ENCODE measurements at regions not wholly inside any gene's neighbourhood (a gene's known extent, or its start where the extent isn't known, plus 50 kb on each side); places are given as distances from the start of the nearest gene placed in this dataset.

GRCh38 chr21:35332841-35333426 lies 283.8 kb upstream of the RUNX1 start:
- no peaks in the 10 kb centered on the region for H3K9me3 ChIP-seq (replicated peaks; ENCODE audit: insufficient read depth, low read length)
- H3K4me1 ChIP-seq (ENCODE audit: low read length): no peaks in the 10 kb centered on the region
- no peaks in the 10 kb centered on the region for H3K9me2 ChIP-seq (replicated peaks; ENCODE audit: insufficient read depth, low read length)
- TF ChIP-seq EZH2phosphoT487 (IDR thresholded peaks at IDR 0.05; ENCODE audit: low read length) (no peak), CTCF (IDR thresholded peaks at IDR 0.05; ENCODE audit: low read length) (no peak), EZH2 (optimal IDR thresholded peaks at IDR 0.05; ENCODE audit: low read depth, low read length) (no peak)
- no peak overlapping the region for H3K4me3 ChIP-seq (ENCODE audit: low read length)
- no peak overlapping the region for H3K27ac ChIP-seq (ENCODE audit: low read length)
- no peak overlapping the region for H3K9ac ChIP-seq (ENCODE audit: low read length)
- no peaks in the 10 kb centered on the region for H3K36me3 ChIP-seq (replicated peaks; ENCODE audit: insufficient read depth, low read length)
- no peaks in the 10 kb centered on the region for H3K27me3 ChIP-seq (replicated peaks; ENCODE audit: insufficient read depth, low read length)
- no peak overlapping the region for H2AFZ ChIP-seq (ENCODE audit: low read length)
- no peaks in the 10 kb centered on the region for H3K79me2 ChIP-seq (ENCODE audit: low read length)
- no peak overlapping the region for H3K4me2 ChIP-seq (ENCODE audit: low read depth, low read length)
- DNase-seq: no peak
- no peaks in the 10 kb centered on the region for H3F3A ChIP-seq (ENCODE audit: insufficient read depth, low read length)
- H4K20me1 ChIP-seq (ENCODE audit: insufficient read depth, low read length): no peaks in the 10 kb centered on the region

DNA sequence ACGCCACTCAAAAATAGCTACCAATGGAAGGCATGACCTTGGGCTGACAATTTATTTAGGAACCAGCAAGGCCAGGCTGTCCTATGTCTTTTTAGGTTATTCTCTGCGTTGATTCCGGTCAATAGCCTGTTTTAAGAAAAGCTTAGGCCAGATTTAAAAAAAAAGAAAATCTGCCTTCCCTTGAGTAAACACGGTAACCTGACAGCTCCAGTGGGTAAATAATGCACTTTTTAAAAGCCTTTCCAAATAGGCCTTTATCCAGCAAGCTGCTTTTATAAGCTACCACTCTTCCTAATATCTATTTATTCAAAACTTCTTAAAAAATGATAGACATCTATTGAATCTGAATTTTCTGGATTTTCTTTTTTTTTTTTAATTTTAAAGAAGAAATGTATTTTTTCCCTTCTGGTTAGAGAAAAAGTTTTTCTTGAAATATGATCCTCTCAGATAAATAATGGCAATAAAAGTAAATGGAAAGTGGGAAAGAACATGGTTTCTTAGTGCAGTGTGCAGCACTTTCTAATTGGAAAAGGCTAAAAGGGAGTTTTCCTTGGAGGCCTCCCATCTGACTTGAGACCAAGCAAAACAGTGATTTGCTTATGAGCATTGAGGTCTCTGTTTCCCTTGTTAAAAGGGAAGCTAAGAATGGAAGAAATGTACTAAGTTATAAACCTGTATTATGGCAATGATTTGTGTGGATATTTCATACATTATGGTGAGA lies 281.0 kb upstream of the RUNX1 start:
- H2AFZ ChIP-seq (ENCODE audit: low read length): no peak overlapping the region
- H3K9ac ChIP-seq (ENCODE audit: low read length): no peak overlapping the region
- no peak overlapping the region for H3K4me2 ChIP-seq (ENCODE audit: low read depth, low read length)
- no peaks in the 10 kb centered on the region for H3K9me3 ChIP-seq (replicated peaks; ENCODE audit: insufficient read depth, low read length)
- TF ChIP-seq EZH2 (optimal IDR thresholded peaks at IDR 0.05; ENCODE audit: low read depth, low read length) (no peak), CTCF (IDR thresholded peaks at IDR 0.05; ENCODE audit: low read length) (no peak), EZH2phosphoT487 (IDR thresholded peaks at IDR 0.05; ENCODE audit: low read length) (no peak)
- no peak overlapping the region for H3K27ac ChIP-seq (ENCODE audit: low read length)
- no peaks in the 10 kb centered on the region for H3K36me3 ChIP-seq (replicated peaks; ENCODE audit: insufficient read depth, low read length)
- H3K4me1 ChIP-seq (ENCODE audit: low read length): no peaks in the 10 kb centered on the region
- no peaks in the 10 kb centered on the region for H3K27me3 ChIP-seq (replicated peaks; ENCODE audit: insufficient read depth, low read length)
- no peaks in the 10 kb centered on the region for H3F3A ChIP-seq (ENCODE audit: insufficient read depth, low read length)
- no peaks in the 10 kb centered on the region for H4K20me1 ChIP-seq (ENCODE audit: insufficient read depth, low read length)
- no peaks in the 10 kb centered on the region for H3K79me2 ChIP-seq (ENCODE audit: low read length)
- no peak overlapping the region for H3K4me3 ChIP-seq (ENCODE audit: low read length)
- H3K9me2 ChIP-seq (replicated peaks; ENCODE audit: insufficient read depth, low read length): no peaks in the 10 kb centered on the region
- DNase-seq: no peak

DNA sequence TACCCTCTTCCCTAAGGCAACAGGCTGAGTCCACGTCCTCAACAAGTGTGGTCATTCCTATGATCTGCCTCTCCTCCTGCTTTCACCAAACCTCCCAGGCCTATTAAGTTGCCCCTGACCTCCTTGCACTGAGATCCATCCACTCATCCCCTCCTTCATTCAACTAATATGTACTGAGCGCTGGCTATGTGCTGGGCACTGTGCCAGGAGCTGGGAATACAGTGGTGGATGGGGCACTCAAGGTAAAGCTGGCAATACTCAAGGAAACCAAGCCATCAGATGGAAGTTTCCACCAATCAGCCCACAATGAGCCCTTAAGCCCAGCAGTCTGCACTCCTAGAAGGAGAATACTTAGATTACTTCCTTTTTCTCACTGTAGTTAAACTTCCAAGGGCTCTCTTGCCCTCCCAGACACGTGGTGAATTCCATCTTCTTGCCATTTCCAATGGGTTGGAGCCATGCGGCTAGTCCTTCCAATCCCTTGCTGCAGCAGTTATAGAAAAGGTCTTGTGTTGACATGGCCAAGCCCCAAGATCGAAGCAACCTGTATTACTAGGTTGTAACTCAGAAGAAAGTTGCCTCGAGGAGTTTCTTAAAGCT lies 279.9 kb upstream of the RUNX1 start:
- no peaks in the 10 kb centered on the region for H3K9me3 ChIP-seq (replicated peaks; ENCODE audit: insufficient read depth, low read length)
- H3K9ac ChIP-seq (ENCODE audit: low read length): no peak overlapping the region
- H4K20me1 ChIP-seq (ENCODE audit: insufficient read depth, low read length): no peaks in the 10 kb centered on the region
- no peaks in the 10 kb centered on the region for H3K4me1 ChIP-seq (ENCODE audit: low read length)
- no peak overlapping the region for H3K4me2 ChIP-seq (ENCODE audit: low read depth, low read length)
- no peak overlapping the region for H3K27ac ChIP-seq (ENCODE audit: low read length)
- H3K36me3 ChIP-seq (replicated peaks; ENCODE audit: insufficient read depth, low read length): no peaks in the 10 kb centered on the region
- DNase-seq: no peak
- no peak overlapping the region for H3K4me3 ChIP-seq (ENCODE audit: low read length)
- TF ChIP-seq CTCF (IDR thresholded peaks at IDR 0.05; ENCODE audit: low read length) (no peak), EZH2 (optimal IDR thresholded peaks at IDR 0.05; ENCODE audit: low read depth, low read length) (no peak), EZH2phosphoT487 (IDR thresholded peaks at IDR 0.05; ENCODE audit: low read length) (no peak)
- no peaks in the 10 kb centered on the region for H3K79me2 ChIP-seq (ENCODE audit: low read length)
- no peak overlapping the region for H2AFZ ChIP-seq (ENCODE audit: low read length)
- H3K27me3 ChIP-seq (replicated peaks; ENCODE audit: insufficient read depth, low read length): no peaks in the 10 kb centered on the region
- H3F3A ChIP-seq (ENCODE audit: insufficient read depth, low read length): no peaks in the 10 kb centered on the region
- H3K9me2 ChIP-seq (replicated peaks; ENCODE audit: insufficient read depth, low read length): no peaks in the 10 kb centered on the region
